ENCODE measurements at regions not wholly inside any gene's neighbourhood (a gene's known extent, or its start where the extent isn't known, plus 50 kb on each side); places are given as distances from the start of the nearest gene placed in this dataset.

- TF ChIP-seq CTCF (IDR thresholded peaks at IDR 0.05) (no peak), POLR2A (IDR thresholded peaks at IDR 0.05) (no peak)
Observed at GRCh38 chr3:5846261-5846660, 658.8 kb downstream of the EDEM1 start.
